T-helper 2 cell treated with Interferon-gamma antibody and Interleukin-4, amounts not matched to agents 5 μg/mL and 100 μg/mL, for 36 hours (primary cell): ENCODE measurements at regions not wholly inside any gene's neighbourhood (a gene's known extent, or its start where the extent isn't known, plus 50 kb on each side); places are given as distances from the start of the nearest gene placed in this dataset.
"Not testable (repeated sequence)": the region's sequence is repeated elsewhere in the genome, so short reads cannot be mapped to it uniquely, and the experiment has no call there.

ENCODE experiments used
- DNase-seq: peaks from one replicate; pipeline ENCODE4 v3.0.0; 2021; ENCODE audit warnings: low spot score
- H3K27ac Mint-ChIP-seq: one replicate; pipeline ENCODE4 v1.8.0; 2021; ENCODE audit warnings: mild to moderate bottlenecking, mixed read lengths
- H3K27me3 Mint-ChIP-seq: one replicate; pipeline ENCODE4 v1.8.0; 2021; ENCODE audit warnings: low read depth, mixed read lengths
- H3K36me3 Mint-ChIP-seq: one replicate; pipeline ENCODE4 v1.8.0; 2021; ENCODE audit warnings: low read depth, mixed read lengths
- H3K4me1 Mint-ChIP-seq: one replicate; pipeline ENCODE4 v1.8.0; 2021; ENCODE audit warnings: low read depth, mixed read lengths
- H3K4me3 Mint-ChIP-seq: one replicate; pipeline ENCODE4 v1.8.0; 2022; ENCODE audit warnings: mild to moderate bottlenecking, moderate library complexity, mixed read lengths
- H3K9me3 Mint-ChIP-seq: one replicate; pipeline ENCODE4 v1.8.0; 2021; ENCODE audit warnings: mixed read lengths

GRCh38 chr2:12557688-12558087, 159.0 kb upstream of the TRIB2 start:
- DNase-seq: no peak
- no peaks in the 10 kb centered on the region for H3K36me3 Mint-ChIP-seq
- peaks cover 37% of the 10 kb centered on the region for H3K4me1 Mint-ChIP-seq
- no peak overlapping the region for H3K4me3 Mint-ChIP-seq
- no peaks in the 10 kb centered on the region for H3K9me3 Mint-ChIP-seq
- peaks cover 3% of the 10 kb centered on the region for H3K27me3 Mint-ChIP-seq
- H3K27ac Mint-ChIP-seq: no peak overlapping the region

- H3K27me3 Mint-ChIP-seq: peaks cover 3% of the 10 kb centered on the region
- H3K36me3 Mint-ChIP-seq: no peaks in the 10 kb centered on the region
- no peaks in the 10 kb centered on the region for H3K9me3 Mint-ChIP-seq
- no peak overlapping the region for H3K4me3 Mint-ChIP-seq
- H3K27ac Mint-ChIP-seq: no peak overlapping the region
- H3K4me1 Mint-ChIP-seq: peaks cover 37% of the 10 kb centered on the region
- no peak for DNase-seq
Measured at GRCh38 chr2:12558519-12558918, 158.2 kb upstream of the TRIB2 start.

- Mint-ChIP-seq H3K27ac (no peak overlapping the region), H3K27me3 (peaks cover 10% of the 10 kb centered on the region), H3K4me3 (no peak overlapping the region), H3K4me1 (peaks cover 27% of the 10 kb centered on the region), H3K36me3 (no peaks in the 10 kb centered on the region), H3K9me3 (no peaks in the 10 kb centered on the region)
- DNase-seq: no peak
Measured at GRCh38 chr2:12560618-12561017, 156.1 kb upstream of the TRIB2 start.

DNA sequence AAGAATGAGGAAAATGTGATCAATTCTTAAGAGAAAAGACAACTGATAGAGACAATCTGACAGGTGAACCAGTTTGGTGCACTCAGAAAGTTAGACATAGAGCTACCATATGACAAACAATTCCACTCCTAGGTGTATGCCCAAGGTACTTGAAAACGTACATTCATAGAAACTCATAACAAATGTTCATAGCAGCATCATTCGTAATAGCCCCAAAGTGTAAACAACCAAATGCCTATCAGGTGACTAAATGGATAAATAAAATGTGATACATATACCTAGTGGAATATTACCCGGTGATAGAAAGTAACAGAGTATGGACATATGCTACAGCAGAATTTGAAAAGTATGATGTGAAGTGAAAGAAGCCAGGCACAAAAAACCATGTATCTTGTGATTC, 149.3 kb upstream of the TRIB2 start:
- Mint-ChIP-seq H3K9me3 (no peaks in the 10 kb centered on the region), H3K36me3 (no peaks in the 10 kb centered on the region), H3K27me3 (peaks cover 23% of the 10 kb centered on the region), H3K4me3 (no peak overlapping the region), H3K27ac (no peak overlapping the region), H3K4me1 (peaks cover 18% of the 10 kb centered on the region)
- no peak for DNase-seq

GRCh38 chr2:12569510-12569909, 147.2 kb upstream of the TRIB2 start:
- not testable (repeated sequence) for DNase-seq, H3K4me3 Mint-ChIP-seq, H3K27ac Mint-ChIP-seq, H3K9me3 Mint-ChIP-seq, H3K36me3 Mint-ChIP-seq
- peaks cover 17% of the 10 kb centered on the region for H3K27me3 Mint-ChIP-seq
- peaks cover 14% of the 10 kb centered on the region for H3K4me1 Mint-ChIP-seq

DNA sequence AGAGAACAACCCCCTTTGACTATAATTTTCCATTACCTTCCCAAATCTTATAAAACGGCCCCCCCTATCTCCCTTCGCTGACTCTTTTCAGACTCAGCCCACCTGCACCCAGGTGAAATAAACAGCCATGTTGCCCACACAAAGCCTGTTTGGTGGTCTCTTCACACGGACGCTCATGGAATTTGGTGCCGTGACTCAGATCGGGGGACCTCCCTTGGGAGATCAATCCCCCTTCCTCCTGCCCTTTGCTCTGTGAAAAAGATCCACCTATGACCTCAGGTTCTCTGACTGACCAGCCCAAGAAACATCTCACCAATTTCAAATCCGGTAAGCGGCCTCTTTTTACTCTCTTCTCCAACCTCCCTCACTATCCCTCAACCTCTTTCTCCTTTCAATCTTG, 146.8 kb upstream of the TRIB2 start:
- H3K36me3 Mint-ChIP-seq, DNase-seq, H3K27ac Mint-ChIP-seq, H3K9me3 Mint-ChIP-seq, H3K4me3 Mint-ChIP-seq: not testable (repeated sequence)
- peaks cover 15% of the 10 kb centered on the region for H3K27me3 Mint-ChIP-seq
- H3K4me1 Mint-ChIP-seq: peaks cover 14% of the 10 kb centered on the region

GRCh38 chr2:12577091-12577490, 139.6 kb upstream of the TRIB2 start:
- Mint-ChIP-seq H3K4me1 (peaks cover 2% of the 10 kb centered on the region), H3K9me3 (no peaks in the 10 kb centered on the region), H3K27me3 (peaks cover 2% of the 10 kb centered on the region), H3K4me3 (no peak overlapping the region), H3K27ac (no peak overlapping the region), H3K36me3 (no peaks in the 10 kb centered on the region)
- no peak for DNase-seq

DNA sequence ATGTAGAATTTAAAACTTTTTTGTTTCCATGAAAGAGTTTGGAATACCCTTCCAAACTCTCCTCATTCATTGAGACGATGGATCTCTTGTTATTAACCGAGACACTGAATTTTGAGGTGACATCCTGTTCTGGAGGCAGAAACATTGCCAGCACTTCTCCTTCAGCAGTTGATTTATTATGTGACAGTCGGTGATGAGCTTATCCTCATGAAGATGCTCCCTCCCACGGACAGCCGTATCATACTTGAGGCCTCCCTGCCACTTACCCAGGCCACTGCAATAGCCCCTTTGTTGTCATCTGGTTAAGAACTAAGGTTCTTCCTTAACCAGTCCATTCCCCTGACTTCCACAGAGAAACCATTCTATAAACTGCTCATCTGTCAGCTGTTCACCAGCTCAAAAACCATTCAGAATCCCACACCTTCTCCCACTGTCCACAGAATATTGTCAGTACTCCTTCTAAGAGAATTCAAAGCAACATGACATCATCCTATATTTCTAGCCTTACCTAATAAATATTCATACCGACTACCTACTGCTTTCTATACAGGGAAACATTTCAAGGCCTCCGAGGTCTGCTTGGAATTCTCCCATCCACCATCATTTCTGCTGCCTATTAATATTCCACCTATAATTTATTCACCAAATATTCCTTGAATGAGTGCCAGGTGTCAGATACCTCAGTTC, 139.0 kb upstream of the TRIB2 start:
- Mint-ChIP-seq H3K27me3 (peaks cover 2% of the 10 kb centered on the region), H3K4me3 (no peak overlapping the region), H3K27ac (no peak overlapping the region), H3K36me3 (no peaks in the 10 kb centered on the region), H3K4me1 (peaks cover 2% of the 10 kb centered on the region), H3K9me3 (no peaks in the 10 kb centered on the region)
- DNase-seq: no peak

DNA sequence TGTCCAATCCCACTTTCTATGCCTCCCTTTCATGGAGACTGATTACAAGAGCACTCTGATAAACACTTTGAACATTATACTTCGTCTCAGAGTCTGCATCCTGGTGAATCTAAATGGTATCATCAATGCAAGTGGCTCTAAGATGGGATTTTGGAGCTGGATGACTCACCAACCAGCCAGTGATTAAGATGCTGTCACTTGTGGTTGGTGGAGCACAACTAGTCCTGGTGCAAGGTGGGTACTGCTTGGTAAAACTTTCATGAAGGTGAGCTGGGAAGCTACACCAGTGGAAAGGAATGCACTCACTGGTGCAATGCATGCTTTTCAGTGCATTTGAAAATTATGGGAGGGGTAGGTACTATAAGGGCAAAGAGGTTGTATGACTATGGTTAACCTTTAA, 137.7 kb upstream of the TRIB2 start:
- H3K4me1 Mint-ChIP-seq: peaks cover 2% of the 10 kb centered on the region
- H3K4me3 Mint-ChIP-seq: no peak overlapping the region
- H3K27me3 Mint-ChIP-seq: peaks cover 6% of the 10 kb centered on the region
- H3K27ac Mint-ChIP-seq: no peak overlapping the region
- no peaks in the 10 kb centered on the region for H3K9me3 Mint-ChIP-seq
- DNase-seq: no peak
- no peaks in the 10 kb centered on the region for H3K36me3 Mint-ChIP-seq

- no peak overlapping the region for H3K4me3 Mint-ChIP-seq
- no peak for DNase-seq
- H3K4me1 Mint-ChIP-seq: peaks cover 17% of the 10 kb centered on the region
- H3K27ac Mint-ChIP-seq: no peak overlapping the region
- no peaks in the 10 kb centered on the region for H3K9me3 Mint-ChIP-seq
- H3K36me3 Mint-ChIP-seq: no peaks in the 10 kb centered on the region
- H3K27me3 Mint-ChIP-seq: peaks cover 18% of the 10 kb centered on the region
Measured at GRCh38 chr2:12584338-12584737, 132.4 kb upstream of the TRIB2 start.

DNA sequence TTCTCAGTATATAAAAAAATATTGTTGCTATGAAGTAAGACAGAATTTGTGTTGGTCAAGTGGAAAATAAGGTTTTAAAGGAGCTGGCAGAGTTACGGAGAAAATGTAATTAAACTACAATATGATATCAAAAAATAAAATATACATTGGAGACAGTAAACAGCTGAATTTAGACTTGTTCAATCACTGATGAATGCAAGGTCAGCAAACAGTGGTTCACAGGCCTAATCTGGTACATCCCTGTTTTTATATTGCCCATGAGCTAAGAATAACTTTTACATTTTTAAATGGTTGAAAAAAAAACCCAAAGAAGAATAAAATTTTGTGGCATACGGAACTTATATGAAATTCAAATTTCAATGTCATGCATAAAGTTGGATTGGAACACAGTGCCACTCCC, 131.0 kb upstream of the TRIB2 start:
- H3K27ac Mint-ChIP-seq: no peak overlapping the region
- H3K9me3 Mint-ChIP-seq: no peaks in the 10 kb centered on the region
- DNase-seq: no peak
- H3K27me3 Mint-ChIP-seq: peaks cover 18% of the 10 kb centered on the region
- H3K4me1 Mint-ChIP-seq: peaks cover 19% of the 10 kb centered on the region
- no peaks in the 10 kb centered on the region for H3K36me3 Mint-ChIP-seq
- no peak overlapping the region for H3K4me3 Mint-ChIP-seq

DNA sequence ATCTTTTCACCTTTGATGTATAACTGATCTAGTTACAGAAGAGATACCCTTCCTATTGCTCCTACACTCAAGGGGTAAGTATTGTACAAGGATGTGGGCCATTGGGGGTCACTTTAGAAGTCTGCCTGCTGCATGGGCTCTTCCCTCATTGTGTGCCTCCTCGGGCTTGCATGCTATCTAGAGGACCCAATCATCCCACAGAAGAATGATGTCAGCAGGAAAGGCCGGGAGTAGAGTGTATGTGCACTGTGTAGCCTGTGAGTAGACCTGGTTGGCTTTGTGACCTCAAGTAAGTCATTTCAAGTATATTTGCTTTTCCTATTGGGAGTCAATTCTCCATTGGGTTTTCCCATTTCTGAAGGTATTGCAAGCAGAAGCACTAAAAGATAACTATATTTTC, 129.5 kb upstream of the TRIB2 start:
- no peak for DNase-seq
- Mint-ChIP-seq H3K4me1 (peaks cover 19% of the 10 kb centered on the region), H3K4me3 (no peak overlapping the region), H3K9me3 (no peaks in the 10 kb centered on the region), H3K36me3 (no peaks in the 10 kb centered on the region), H3K27me3 (peaks cover 18% of the 10 kb centered on the region), H3K27ac (no peak overlapping the region)

DNA sequence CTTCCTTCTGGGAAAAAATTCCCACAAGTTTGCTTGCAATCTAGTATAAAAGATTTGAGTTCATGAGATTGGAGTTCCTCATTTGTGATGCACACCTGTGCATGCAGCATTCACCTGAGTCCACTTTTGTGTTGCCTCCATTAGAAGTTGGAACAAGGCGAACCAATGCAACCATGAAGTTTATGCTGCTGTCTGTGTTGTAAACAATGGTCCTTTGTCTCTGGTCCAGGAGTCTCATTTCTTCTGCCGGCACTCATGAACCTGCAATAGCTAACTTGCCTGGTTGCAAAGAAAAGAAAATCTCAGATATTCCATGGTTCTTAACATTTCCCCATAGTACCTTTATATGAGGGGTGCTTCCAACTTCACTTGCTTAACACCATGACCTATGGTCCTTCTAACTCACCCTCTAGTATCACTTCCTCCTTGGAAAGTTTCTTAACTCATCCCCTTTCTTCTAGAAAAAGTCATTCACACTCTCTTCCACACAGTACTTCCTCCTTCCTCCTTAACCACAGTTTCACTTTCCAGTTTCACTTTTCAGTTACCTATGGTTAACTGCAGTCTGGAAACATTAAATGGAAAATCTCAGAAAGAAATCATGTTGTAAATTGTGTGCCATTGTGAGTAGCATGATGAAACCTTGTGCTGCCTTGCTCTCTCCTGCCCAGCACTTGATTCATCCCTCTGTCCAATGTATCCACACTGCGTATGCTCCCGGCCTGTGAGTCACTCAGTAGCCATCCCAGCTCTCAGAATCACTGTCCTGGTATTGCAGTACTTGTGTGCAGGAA, 128.8 kb upstream of the TRIB2 start:
- no peaks in the 10 kb centered on the region for H3K36me3 Mint-ChIP-seq
- no peaks in the 10 kb centered on the region for H3K9me3 Mint-ChIP-seq
- peaks cover 19% of the 10 kb centered on the region for H3K4me1 Mint-ChIP-seq
- peaks cover 17% of the 10 kb centered on the region for H3K27me3 Mint-ChIP-seq
- peak overlapping the region; percentile 3 for H3K4me3 Mint-ChIP-seq
- DNase-seq: no peak
- H3K27ac Mint-ChIP-seq: peak overlapping the region; percentile 9

DNA sequence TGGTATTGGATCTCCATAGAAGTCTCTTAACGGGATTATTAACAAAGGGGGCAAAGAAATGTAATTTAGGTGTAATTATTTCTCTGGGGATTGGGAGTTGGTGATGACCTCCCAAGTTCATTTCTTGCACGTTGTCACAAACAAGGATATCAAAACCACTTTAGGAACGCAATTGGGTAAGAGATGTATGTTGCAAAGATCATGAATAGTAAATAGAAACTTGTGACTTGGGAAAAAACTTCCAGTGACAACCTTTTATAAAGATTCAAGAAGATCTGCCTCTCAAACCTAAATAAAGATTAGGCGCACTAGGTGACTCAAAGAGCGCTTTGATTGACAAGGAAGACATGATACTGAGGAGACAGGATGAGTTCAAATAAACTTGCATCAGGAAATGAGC, 127.8 kb upstream of the TRIB2 start:
- Mint-ChIP-seq H3K9me3 (no peaks in the 10 kb centered on the region), H3K4me3 (no peak overlapping the region), H3K4me1 (peaks cover 19% of the 10 kb centered on the region), H3K27ac (no peak overlapping the region), H3K36me3 (no peaks in the 10 kb centered on the region), H3K27me3 (peaks cover 14% of the 10 kb centered on the region)
- DNase-seq: no peak
